Erythroblast (primary cell): ENCODE measurements at regions not wholly inside any gene's neighbourhood (a gene's known extent, or its start where the extent isn't known, plus 50 kb on each side); places are given as distances from the start of the nearest gene placed in this dataset.

Source experiments
- GATA1 ChIP-seq: IDR thresholded peaks from 2 replicates; pipeline ENCODE4 v1.6.1; 2011; ENCODE audit warnings: low read depth, mild to moderate bottlenecking, control low read depth, low read length, moderate library complexity
- POLR2A ChIP-seq: IDR thresholded peaks from 2 replicates; pipeline ENCODE4 v1.6.1; 2011; ENCODE audit warnings: mild to moderate bottlenecking, low read length

DNA sequence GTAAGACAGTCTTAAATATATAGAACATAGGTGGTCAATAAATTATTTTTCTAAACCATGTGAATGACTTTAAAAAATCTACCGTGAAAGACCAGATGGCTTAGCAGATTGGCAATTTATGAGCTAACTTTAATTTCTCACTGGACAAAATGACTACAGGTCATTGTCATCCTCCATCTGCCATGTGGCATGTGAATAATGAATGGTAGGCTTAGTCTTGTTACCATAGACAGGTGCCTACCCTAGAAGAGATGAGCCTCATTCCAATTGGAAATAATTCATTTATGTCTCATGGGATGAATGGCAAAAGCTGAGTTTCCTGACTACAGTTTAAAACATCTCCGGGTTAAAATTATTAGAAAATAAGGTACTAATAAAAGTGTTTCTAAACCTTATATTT lies 1043.3 kb downstream of the FAT4 start:
- TF ChIP-seq POLR2A (no peak), GATA1 (no peak)
